Esophagus squamous epithelium (tissue), 4 donors: ENCODE measurements at regions not wholly inside any gene's neighbourhood (a gene's known extent, or its start where the extent isn't known, plus 50 kb on each side); places are given as distances from the start of the nearest gene placed in this dataset.

ENCODE experiments used
- CTCF ChIP-seq, 6 experiments: fragments of 450-650 bp in 4 of 6; fragments of 200-600 bp in 2 of 6; sonication (generic) in 2 of 6; IDR thresholded peaks; one replicate each; pipeline ENCODE4 v1.5.1; 2016 to 2019; ENCODE audit warnings: antibody characterized with exemption in 6 of 6, mild to moderate bottlenecking in 4 of 6, moderate library complexity in 4 of 6
- POLR2A ChIP-seq, 4 donors: fragments of 450-650 bp; IDR thresholded peaks; one replicate each; pipeline ENCODE4 v1.6.1; 2017; ENCODE audit warnings: antibody characterized with exemption in 4 of 4, mild to moderate bottlenecking in 4 of 4, moderate library complexity in 3 of 4

GRCh38 chr9:79396168-79396567, 175.6 kb upstream of the TLE4 start:
- TF ChIP-seq CTCF (IDR thresholded peaks at IDR 0.05) (no peak), POLR2A (IDR thresholded peaks at IDR 0.05) (no peak)
